GM23248 (cell line): ENCODE measurements at regions not wholly inside any gene's neighbourhood (a gene's known extent, or its start where the extent isn't known, plus 50 kb on each side); places are given as distances from the start of the nearest gene placed in this dataset.

ENCODE experiments used
- DNase-seq: peaks from one replicate; pipeline ENCODE4 v3.0.0-alpha.2; 2015
- H2AFZ ChIP-seq: fragments of 200-600 bp; sonication (generic); 2 replicates; pipeline ENCODE4 v1.6.1; 2016; ENCODE audit warnings: antibody characterized with exemption
- H3F3A ChIP-seq: fragments of 200-600 bp; sonication (generic); 2 replicates; pipeline ENCODE4 v1.6.1; 2016; ENCODE audit warnings: mild to moderate bottlenecking, antibody characterized with exemption, mixed run types; ENCODE audit not compliant: insufficient read depth
- H3K27ac ChIP-seq: fragments of 200-600 bp; sonication (generic); 2 replicates; pipeline ENCODE4 v1.5.1; 2016; ENCODE audit warnings: mild to moderate bottlenecking
- H3K27me3 ChIP-seq: fragments of 200-600 bp; sonication (generic); replicated peaks from 2 replicates; pipeline ENCODE4 v1.6.1; 2016; ENCODE audit warnings: mild to moderate bottlenecking; ENCODE audit not compliant: insufficient read depth
- H3K36me3 ChIP-seq: fragments of 200-600 bp; sonication (generic); 2 replicates; pipeline ENCODE4 v1.6.1; 2016; ENCODE audit warnings: low read depth, mild to moderate bottlenecking
- H3K4me1 ChIP-seq: fragments of 200-600 bp; sonication (generic); 2 replicates; pipeline ENCODE4 v1.6.1; 2016; ENCODE audit warnings: mild to moderate bottlenecking; ENCODE audit not compliant: insufficient read depth
- H3K4me2 ChIP-seq: fragments of 200-600 bp; sonication (generic); one replicate; pipeline ENCODE4 v1.6.1; 2016; ENCODE audit warnings: mild to moderate bottlenecking; ENCODE audit not compliant: unreplicated experiment
- H3K4me3 ChIP-seq: fragments of 200-600 bp; sonication (generic); 2 replicates; pipeline ENCODE4 v1.5.1; 2016; ENCODE audit warnings: mild to moderate bottlenecking
- H3K79me2 ChIP-seq: fragments of 200-600 bp; sonication (generic); 2 replicates; pipeline ENCODE4 v1.6.1; 2016; ENCODE audit warnings: mild to moderate bottlenecking; ENCODE audit not compliant: insufficient read depth
- H3K9ac ChIP-seq: fragments of 200-600 bp; sonication (generic); 2 replicates; pipeline ENCODE4 v1.6.1; 2016; ENCODE audit warnings: mild to moderate bottlenecking
- H3K9me2 ChIP-seq: fragments of 200-600 bp; sonication (generic); 2 replicates; pipeline ENCODE4 v1.6.1; 2016; ENCODE audit warnings: mixed run types, mild to moderate bottlenecking, moderate library complexity; ENCODE audit not compliant: insufficient read depth
- H3K9me3 ChIP-seq: fragments of 200-600 bp; sonication (generic); one replicate; pipeline ENCODE4 v1.6.1; 2017; ENCODE audit warnings: low read depth
- H4K20me1 ChIP-seq: fragments of 200-600 bp; sonication (generic); 2 replicates; pipeline ENCODE4 v1.6.0; 2016; ENCODE audit not compliant: insufficient read depth
- EZH2 ChIP-seq: fragments of 200-600 bp; sonication (generic); IDR thresholded peaks from 2 replicates; pipeline ENCODE4 v1.6.1; 2018; ENCODE audit warnings: antibody characterized with exemption, mild to moderate bottlenecking; ENCODE audit not compliant: insufficient read depth, poor library complexity, severe bottlenecking
- EZH2phosphoT487 ChIP-seq: fragments of 200-600 bp; sonication (generic); IDR thresholded peaks from 2 replicates; pipeline ENCODE4 v1.6.1; 2018; ENCODE audit warnings: antibody characterized with exemption, moderate library complexity, mild to moderate bottlenecking, low read depth; ENCODE audit not compliant: insufficient read depth
- WGBS, 2 experiments: methylation state at CpG; one replicate each; pipeline ENCODE4 v1.1.6; 2015 to 2017; ENCODE audit warnings: low lambda C conversion rate in 2 of 2, low coverage in 1 of 2; ENCODE audit errors: missing lambda C conversion rate in 2 of 2; 5-methylcytosine and 5-hydroxymethylcytosine counted together
- in situ Hi-C: fragments of 300-500 bp; cut with MboI; formaldehyde crosslinking; loops from 2 replicates; pipeline ENCODE4 v1.15.0; 2020

DNA sequence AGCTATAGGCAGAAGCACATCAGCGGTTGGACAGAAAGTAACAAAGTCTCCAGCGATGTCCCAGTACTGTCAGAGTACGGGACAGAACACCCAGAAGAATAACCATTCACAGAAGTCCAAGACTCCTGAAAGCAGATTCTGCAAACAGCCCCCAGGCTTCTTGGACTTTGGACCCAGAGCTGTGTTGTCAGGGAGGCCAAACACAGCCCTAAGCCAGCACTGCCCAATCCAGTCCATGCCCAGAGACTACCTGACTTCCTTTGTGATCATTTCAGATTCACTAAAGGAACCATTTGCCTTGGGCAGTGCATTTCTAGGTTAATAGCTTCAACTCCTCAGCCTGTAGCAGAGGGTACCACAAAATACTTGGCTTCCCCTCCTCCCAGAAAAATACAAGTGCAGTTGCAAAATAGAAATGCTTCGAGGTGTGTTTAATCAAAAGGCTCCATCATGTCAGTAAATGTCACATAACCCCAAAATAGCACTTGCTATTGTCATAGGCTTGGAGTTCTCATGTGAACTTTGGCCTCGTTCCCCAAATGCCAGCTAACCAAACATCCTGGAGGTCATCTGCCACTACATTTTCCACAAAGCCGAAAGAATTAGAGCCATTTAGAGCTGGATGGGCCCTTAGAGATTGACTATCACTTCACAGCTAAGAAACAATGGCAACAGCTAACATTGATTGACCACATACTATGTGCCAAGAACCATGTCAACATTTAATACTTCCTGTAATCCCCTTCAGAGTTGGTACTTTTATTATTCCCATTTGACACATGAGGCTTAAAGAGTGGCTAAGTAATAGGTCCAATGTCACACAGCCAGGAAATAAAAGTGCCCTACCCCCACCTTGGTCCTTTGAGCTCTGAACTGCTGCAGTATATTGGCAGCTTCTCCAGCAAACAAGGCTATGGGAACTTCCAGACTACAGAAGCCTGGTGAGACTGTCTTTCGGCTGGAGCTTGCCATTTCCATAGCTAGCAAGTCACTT, 329.9 kb downstream of the FOXO1 start:
- Histone ChIP-seq H3F3A (no peaks in the 10 kb centered on the region), H3K27ac (no peak overlapping the region), H4K20me1 (no peaks in the 10 kb centered on the region), H3K4me2 (no peak overlapping the region), H3K79me2 (no peaks in the 10 kb centered on the region), H3K4me3 (no peak overlapping the region), H3K4me1 (no peaks in the 10 kb centered on the region; the same call in 1 of the 2 replicates), H3K9me2 (no peaks in the 10 kb centered on the region), H2AFZ (no peak overlapping the region), H3K27me3 (no peaks in the 10 kb centered on the region), H3K9me3 (no peaks in the 10 kb centered on the region), H3K9ac (no peak overlapping the region), H3K36me3 (no peaks in the 10 kb centered on the region)
- TF ChIP-seq EZH2phosphoT487 (no peak), EZH2 (no peak)
- in situ Hi-C loops: no loop called here
- no peak for DNase-seq
- 71 to 73% methylated on average over 7 of the region's 7 CpGs for WGBS, 2 experiments

- H3K9me2 ChIP-seq: no peaks in the 10 kb centered on the region
- no peak overlapping the region for H3K4me3 ChIP-seq
- no peak overlapping the region for H3K4me2 ChIP-seq
- in situ Hi-C loops: no loop called here
- TF ChIP-seq EZH2phosphoT487 (no peak), EZH2 (no peak)
- H3K79me2 ChIP-seq: no peaks in the 10 kb centered on the region
- H3K4me1 ChIP-seq: no peaks in the 10 kb centered on the region; the same call in 1 of the 2 replicates
- H2AFZ ChIP-seq: no peak overlapping the region
- no peak for DNase-seq
- no peaks in the 10 kb centered on the region for H3K9me3 ChIP-seq
- WGBS, 2 experiments: 61 to 68% methylated on average over 6 of the region's 6 CpGs
- no peak overlapping the region for H3K9ac ChIP-seq
- no peaks in the 10 kb centered on the region for H3K36me3 ChIP-seq
- H3K27ac ChIP-seq: no peak overlapping the region
- H3F3A ChIP-seq: no peaks in the 10 kb centered on the region
- H3K27me3 ChIP-seq: no peaks in the 10 kb centered on the region
- H4K20me1 ChIP-seq: no peaks in the 10 kb centered on the region
Measured at GRCh38 chr13:40337651-40338050, 328.8 kb downstream of the FOXO1 start.

GRCh38 chr13:40338217-40338616, 328.2 kb downstream of the FOXO1 start:
- H4K20me1 ChIP-seq: no peaks in the 10 kb centered on the region
- H2AFZ ChIP-seq: no peak overlapping the region
- no peaks in the 10 kb centered on the region for H3K27me3 ChIP-seq
- H3K4me2 ChIP-seq: no peak overlapping the region
- no peaks in the 10 kb centered on the region for H3K9me3 ChIP-seq
- H3K9me2 ChIP-seq: no peaks in the 10 kb centered on the region
- 45 to 48% methylated on average over 5 of the region's 5 CpGs for WGBS, 2 experiments
- no peaks in the 10 kb centered on the region for H3K36me3 ChIP-seq
- in situ Hi-C loops: no loop called here
- DNase-seq: no peak
- H3F3A ChIP-seq: no peaks in the 10 kb centered on the region
- no peak overlapping the region for H3K4me3 ChIP-seq
- H3K27ac ChIP-seq: no peak overlapping the region
- H3K9ac ChIP-seq: no peak overlapping the region
- no peak for TF ChIP-seq EZH2
- TF ChIP-seq EZH2phosphoT487: no peak
- no peaks in the 10 kb centered on the region for H3K79me2 ChIP-seq
- no peaks in the 10 kb centered on the region; the same call in 1 of the 2 replicates for H3K4me1 ChIP-seq

DNA sequence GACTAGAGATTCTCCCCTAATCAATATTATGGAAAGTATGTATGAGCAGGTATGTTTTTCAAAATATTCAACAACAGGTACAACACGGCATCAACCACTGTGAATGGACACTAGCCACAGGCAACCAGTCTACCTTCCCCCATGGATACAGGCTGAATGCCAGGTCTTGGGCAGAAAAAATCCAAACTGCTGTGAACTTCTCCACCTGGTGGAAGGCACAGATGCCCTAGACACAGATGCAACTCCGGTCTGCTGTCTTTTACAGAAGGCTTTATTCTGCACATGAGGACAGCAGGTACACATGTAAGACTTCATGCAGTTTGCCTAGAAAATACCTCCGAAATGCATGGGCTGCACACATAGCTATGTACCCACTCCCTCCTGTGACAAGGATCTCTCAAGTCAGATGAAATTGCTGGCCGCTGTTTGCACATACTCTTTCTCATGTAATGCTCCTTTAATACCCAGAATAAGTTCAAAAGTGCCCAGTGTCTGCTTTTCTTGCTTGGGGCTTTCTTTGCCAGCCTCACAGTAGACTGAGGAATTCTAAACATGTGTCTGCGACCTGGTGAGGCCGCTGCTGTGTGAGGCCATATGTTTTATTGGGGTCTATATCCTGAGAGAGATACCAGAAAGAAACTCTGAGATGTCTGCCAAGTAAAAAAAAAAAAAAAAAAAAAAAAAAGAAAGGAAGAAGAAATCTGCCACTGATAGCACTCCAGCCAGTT, 325.9 kb downstream of the FOXO1 start:
- Histone ChIP-seq H3K9me2 (no peaks in the 10 kb centered on the region), H3K27me3 (0 out of 2 replicates have a peak, but pooled peaks cover 7% of the 10 kb centered on the region), H3K9ac (no peak overlapping the region), H4K20me1 (no peaks in the 10 kb centered on the region), H3K4me2 (no peak overlapping the region), H3K79me2 (no peaks in the 10 kb centered on the region), H3K4me3 (no peak overlapping the region), H3K9me3 (no peaks in the 10 kb centered on the region), H3K4me1 (no peaks in the 10 kb centered on the region; the same call in 1 of the 2 replicates), H2AFZ (no peak overlapping the region), H3F3A (no peaks in the 10 kb centered on the region), H3K27ac (no peak overlapping the region), H3K36me3 (no peaks in the 10 kb centered on the region)
- in situ Hi-C loops: no loop called here
- no peak for DNase-seq
- 54 to 55% methylated on average over 6 of the region's 6 CpGs for WGBS, 2 experiments
- TF ChIP-seq EZH2 (no peak), EZH2phosphoT487 (no peak)
